Body of pancreas (tissue), 4 donors: ENCODE measurements at regions not wholly inside any gene's neighbourhood (a gene's known extent, or its start where the extent isn't known, plus 50 kb on each side); places are given as distances from the start of the nearest gene placed in this dataset.

Source experiments
- ATAC-seq: fragments of 150-250 bp; one replicate; pipeline ENCODE4 v1.9.1; 2016
- DNase-seq, 4 donors: peaks; one replicate each; pipeline ENCODE4 v3.0.0-alpha.2; 2019
- H3K27ac ChIP-seq, 4 donors: fragments of 200-600 bp; sonication (generic); 1 replicate in 3 of 4; 2 replicates in 1 of 4; pipeline versions ENCODE4 v1.5.1 to v1.6.1; 2016 to 2019; ENCODE audit warnings: mild to moderate bottlenecking in 1 of 4, mixed read lengths in 1 of 4, moderate library complexity in 1 of 4
- H3K27me3 ChIP-seq, 2 donors: fragments of 200-600 bp; sonication (generic); one replicate each; pipeline ENCODE4 v1.6.0; 2016; ENCODE audit warnings: mild to moderate bottlenecking in 1 of 2
- H3K36me3 ChIP-seq, 2 donors: fragments of 200-600 bp; sonication (generic); replicated peaks in 1 of 2; 2 replicates each; pipeline ENCODE4 v1.5.1; 2016; ENCODE audit warnings: low read depth in 2 of 2; ENCODE audit not compliant: insufficient read depth in 1 of 2
- H3K4me1 ChIP-seq: fragments of 200-600 bp; sonication (generic); one replicate; pipeline ENCODE4 v1.6.0; 2016
- H3K4me3 ChIP-seq, 2 donors: fragments of 200-600 bp; sonication (generic); 1 replicate in 1 of 2; 2 replicates in 1 of 2; pipeline ENCODE4 v1.5.1; 2016 to 2019
- H3K9me3 ChIP-seq, 3 donors: fragments of 200-600 bp; sonication (generic); 1 replicate in 2 of 3; 2 replicates in 1 of 3; pipeline ENCODE4 v1.5.1; 2016
- POLR2A ChIP-seq, 3 donors: fragments of 450-650 bp; IDR thresholded peaks; one replicate each; pipeline ENCODE4 v1.6.1; 2016; ENCODE audit warnings: antibody characterized with exemption in 3 of 3, mild to moderate bottlenecking in 2 of 3
- WGBS, 2 donors: methylation state at CpG; one replicate each; pipeline ENCODE4 v1.1.5; 2017; 5-methylcytosine and 5-hydroxymethylcytosine counted together
- intact Hi-C: fragments of 100-400 bp; cut with DNase I; formaldehyde crosslinking; loops from one replicate; pipeline ENCODE4 v1.15.1; 2023
- TF ChIP-seq, protein P1 (sequence below), 7 experiments: fragments of 450-650 bp in 4 of 7; fragments of 200-600 bp in 3 of 7; sonication (generic) in 3 of 7; IDR thresholded peaks; one replicate each; pipeline ENCODE4 v1.5.1; 2016 to 2019; ENCODE audit warnings: antibody characterized with exemption in 7 of 7

DNA sequence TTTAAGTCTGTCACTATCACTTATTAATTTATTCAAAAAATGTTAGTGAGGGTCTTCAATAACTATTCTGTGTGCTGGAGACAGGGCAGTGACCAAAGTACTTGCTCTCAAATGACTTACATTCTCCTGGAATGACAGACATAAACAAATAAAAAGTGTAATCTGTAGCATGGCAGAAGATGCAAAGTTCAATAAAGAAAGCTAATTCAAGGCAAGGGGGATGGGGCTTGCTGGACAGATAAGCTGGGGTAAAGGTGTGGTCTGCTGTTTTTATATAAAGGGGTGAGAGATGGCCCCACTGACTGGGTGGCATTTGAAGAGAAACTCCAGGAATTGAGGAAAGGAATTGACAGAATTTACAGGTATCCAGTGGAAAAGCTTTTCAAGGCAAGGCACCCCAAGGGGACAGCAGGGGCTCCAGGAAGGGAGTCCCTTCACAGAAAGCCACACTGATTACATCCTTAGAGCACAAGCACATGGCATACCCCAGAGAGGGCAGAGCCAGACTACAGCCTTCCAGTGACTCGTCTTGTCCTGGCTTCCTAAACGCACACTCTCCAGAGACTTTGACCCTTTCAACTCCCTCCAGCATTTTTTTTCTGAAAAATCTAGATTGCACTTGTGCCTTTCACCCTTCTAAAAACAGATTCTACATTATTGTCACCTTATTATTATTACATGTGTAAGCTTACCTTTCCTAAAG is 123.7 kb upstream of the HS3ST3A1 start:
- H3K27ac ChIP-seq: no peak overlapping the region
- H3K27me3 ChIP-seq: no peaks in the 10 kb centered on the region
- no peaks in the 10 kb centered on the region for H3K36me3 ChIP-seq
- intact Hi-C loops: no loop called here
- no peak overlapping the region for H3K4me3 ChIP-seq
- H3K9me3 ChIP-seq: no peaks in the 10 kb centered on the region
- ATAC-seq (no peak), DNase-seq (no peak)
- no peak for TF ChIP-seq POLR2A (IDR thresholded peaks at IDR 0.05)
- TF ChIP-seq, protein P1, sequence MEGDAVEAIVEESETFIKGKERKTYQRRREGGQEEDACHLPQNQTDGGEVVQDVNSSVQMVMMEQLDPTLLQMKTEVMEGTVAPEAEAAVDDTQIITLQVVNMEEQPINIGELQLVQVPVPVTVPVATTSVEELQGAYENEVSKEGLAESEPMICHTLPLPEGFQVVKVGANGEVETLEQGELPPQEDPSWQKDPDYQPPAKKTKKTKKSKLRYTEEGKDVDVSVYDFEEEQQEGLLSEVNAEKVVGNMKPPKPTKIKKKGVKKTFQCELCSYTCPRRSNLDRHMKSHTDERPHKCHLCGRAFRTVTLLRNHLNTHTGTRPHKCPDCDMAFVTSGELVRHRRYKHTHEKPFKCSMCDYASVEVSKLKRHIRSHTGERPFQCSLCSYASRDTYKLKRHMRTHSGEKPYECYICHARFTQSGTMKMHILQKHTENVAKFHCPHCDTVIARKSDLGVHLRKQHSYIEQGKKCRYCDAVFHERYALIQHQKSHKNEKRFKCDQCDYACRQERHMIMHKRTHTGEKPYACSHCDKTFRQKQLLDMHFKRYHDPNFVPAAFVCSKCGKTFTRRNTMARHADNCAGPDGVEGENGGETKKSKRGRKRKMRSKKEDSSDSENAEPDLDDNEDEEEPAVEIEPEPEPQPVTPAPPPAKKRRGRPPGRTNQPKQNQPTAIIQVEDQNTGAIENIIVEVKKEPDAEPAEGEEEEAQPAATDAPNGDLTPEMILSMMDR (IDR thresholded peaks at IDR 0.05): no peak
- WGBS, 2 donors: 10 to 15% methylated on average over 2 of the region's 2 CpGs
- no peaks in the 10 kb centered on the region for H3K4me1 ChIP-seq

DNA sequence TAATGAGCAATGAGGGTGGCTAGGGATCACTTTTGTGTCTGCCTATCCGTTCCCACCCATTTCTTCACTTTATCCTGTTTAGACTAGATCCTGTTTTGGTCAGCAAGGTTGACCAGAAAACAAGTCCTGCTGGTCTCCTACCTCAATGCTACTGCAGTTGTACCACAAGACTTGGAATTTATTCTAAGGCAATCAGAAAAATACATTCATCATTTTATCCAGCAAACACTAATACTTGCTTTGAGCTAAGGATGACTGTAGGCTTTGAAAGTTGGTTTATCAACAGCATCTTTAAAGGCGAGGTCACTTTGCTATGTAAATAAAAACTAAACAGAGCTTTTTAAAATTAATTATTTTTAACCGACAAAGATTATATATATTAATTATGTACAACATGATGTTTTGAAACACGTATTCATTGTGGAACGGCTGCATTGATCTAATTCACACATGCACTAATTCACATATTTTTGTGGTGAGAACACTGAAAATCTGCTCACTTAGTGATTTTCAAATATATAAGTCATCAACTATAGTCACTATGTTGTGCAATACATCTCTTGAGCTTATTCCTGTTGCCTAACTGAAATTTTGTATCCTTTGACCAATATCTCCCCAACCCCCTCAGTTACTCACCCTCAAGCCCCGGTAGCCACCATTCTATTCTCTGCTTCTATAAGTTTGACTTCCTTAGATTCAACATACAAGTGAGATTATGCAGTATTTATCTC is 125.9 kb upstream of the HS3ST3A1 start:
- no peaks in the 10 kb centered on the region for H3K4me1 ChIP-seq
- 59 to 61% methylated on average over 6 of the region's 6 CpGs for WGBS, 2 donors
- H3K27ac ChIP-seq: no peak overlapping the region
- TF ChIP-seq, protein P1 (IDR thresholded peaks at IDR 0.05): no peak
- no peak for TF ChIP-seq POLR2A (IDR thresholded peaks at IDR 0.05)
- intact Hi-C loops: no loop called here
- H3K9me3 ChIP-seq: no peaks in the 10 kb centered on the region
- H3K27me3 ChIP-seq: no peaks in the 10 kb centered on the region
- H3K4me3 ChIP-seq: no peak overlapping the region
- ATAC-seq (no peak), DNase-seq (no peak)
- no peaks in the 10 kb centered on the region for H3K36me3 ChIP-seq

DNA sequence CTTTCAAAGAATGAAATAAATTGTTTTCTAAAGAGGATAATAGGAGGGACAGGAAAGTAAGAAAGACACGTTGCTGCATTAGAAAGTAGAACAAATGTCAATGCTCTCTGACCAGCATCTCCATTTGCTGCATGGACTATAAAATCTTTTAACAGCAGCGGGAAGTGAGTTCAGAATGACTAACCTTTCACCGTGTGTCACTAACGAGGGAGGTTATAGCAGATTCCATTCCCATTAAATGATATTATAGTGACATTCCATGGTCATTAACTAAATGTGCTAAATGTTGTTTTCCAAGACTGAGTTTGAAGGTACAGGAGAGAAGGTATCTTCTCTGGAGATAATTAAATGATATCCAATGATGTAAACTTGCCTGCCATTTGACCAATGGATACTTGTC is 127.1 kb upstream of the HS3ST3A1 start:
- Histone ChIP-seq H3K4me3 (no peak overlapping the region), H3K36me3 (no peaks in the 10 kb centered on the region), H3K4me1 (no peaks in the 10 kb centered on the region), H3K27ac (no peak overlapping the region), H3K9me3 (no peaks in the 10 kb centered on the region), H3K27me3 (no peaks in the 10 kb centered on the region)
- TF ChIP-seq, protein P1 (IDR thresholded peaks at IDR 0.05): no peak
- no peak for TF ChIP-seq POLR2A (IDR thresholded peaks at IDR 0.05)
- 61 to 68% methylated on average over 4 of the region's 4 CpGs for WGBS, 2 donors
- intact Hi-C loops: no loop called here
- DNase-seq: no peak
- no peak for ATAC-seq

DNA sequence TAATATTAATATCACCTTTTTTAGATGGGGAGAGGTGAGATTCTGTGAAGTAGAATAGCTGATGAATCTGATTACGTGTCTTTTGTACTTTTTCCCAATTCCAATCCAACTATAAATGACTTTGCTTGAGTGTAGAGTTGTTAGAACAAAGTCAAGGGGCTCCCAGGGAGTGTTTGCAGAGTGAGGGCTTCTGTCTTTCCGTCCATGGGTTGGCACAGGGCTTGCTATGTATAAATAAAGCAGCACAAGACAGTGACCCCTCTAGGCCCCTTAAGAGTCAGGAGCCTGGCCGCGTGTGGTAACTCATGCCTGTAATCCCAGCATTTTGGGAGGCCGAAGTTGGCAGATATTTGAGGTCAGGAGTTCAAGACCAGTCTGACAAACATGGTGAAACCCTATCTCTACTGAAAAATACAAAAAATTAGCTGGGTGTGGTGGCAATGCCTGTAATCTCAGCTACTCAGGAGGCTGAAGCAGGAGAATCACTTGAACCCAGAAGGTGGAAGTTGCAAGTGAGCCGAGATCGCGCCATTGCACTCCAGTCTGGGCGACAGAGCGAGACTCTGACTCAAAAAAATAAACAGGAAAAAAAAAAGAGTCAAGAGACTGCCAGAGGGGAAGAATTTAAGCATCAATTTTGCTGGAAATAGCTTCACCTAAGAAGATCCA is 127.9 kb upstream of the HS3ST3A1 start:
- H3K27me3 ChIP-seq: no peaks in the 10 kb centered on the region
- H3K9me3 ChIP-seq: no peaks in the 10 kb centered on the region
- WGBS, 2 donors: 64 to 67% methylated on average over 10 of the region's 10 CpGs
- no peaks in the 10 kb centered on the region for H3K4me1 ChIP-seq
- H3K27ac ChIP-seq: no peak overlapping the region
- ATAC-seq (no peak), DNase-seq (no peak)
- H3K4me3 ChIP-seq: no peak overlapping the region
- no peaks in the 10 kb centered on the region for H3K36me3 ChIP-seq
- intact Hi-C loops: no loop called here
- TF ChIP-seq, protein P1 (IDR thresholded peaks at IDR 0.05): no peak
